GM12873 (cell line): ENCODE measurements at regions not wholly inside any gene's neighbourhood (a gene's known extent, or its start where the extent isn't known, plus 50 kb on each side); places are given as distances from the start of the nearest gene placed in this dataset.

Experiments used
- TF ChIP-seq, protein P1 (sequence below): IDR thresholded peaks from 2 replicates; pipeline ENCODE4 v1.5.1; 2012; ENCODE audit warnings: low read depth, mild to moderate bottlenecking, moderate library complexity, low read length, control low read depth; ENCODE audit not compliant: insufficient read depth; ENCODE audit errors: missing control alignments

DNA sequence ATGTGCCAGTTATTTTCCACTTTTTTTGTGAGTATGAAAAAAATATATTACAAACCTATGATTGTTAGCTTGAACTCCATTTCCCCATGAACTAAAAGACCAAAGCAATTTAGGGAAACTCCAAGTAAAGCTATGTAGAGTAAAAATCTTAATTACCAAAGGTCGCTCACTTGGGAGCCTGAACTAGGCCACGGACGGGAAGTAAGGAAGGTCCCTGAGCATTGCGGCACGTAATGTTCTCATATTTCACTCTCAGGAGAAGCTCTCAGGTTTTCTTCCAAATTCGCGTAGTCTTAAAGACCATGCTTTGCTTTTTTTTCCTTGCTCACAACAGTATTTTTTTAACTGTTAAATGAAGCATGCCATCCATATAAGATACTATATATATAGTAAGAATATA lies 215.3 kb upstream of the RARB start:
- TF ChIP-seq, protein P1, sequence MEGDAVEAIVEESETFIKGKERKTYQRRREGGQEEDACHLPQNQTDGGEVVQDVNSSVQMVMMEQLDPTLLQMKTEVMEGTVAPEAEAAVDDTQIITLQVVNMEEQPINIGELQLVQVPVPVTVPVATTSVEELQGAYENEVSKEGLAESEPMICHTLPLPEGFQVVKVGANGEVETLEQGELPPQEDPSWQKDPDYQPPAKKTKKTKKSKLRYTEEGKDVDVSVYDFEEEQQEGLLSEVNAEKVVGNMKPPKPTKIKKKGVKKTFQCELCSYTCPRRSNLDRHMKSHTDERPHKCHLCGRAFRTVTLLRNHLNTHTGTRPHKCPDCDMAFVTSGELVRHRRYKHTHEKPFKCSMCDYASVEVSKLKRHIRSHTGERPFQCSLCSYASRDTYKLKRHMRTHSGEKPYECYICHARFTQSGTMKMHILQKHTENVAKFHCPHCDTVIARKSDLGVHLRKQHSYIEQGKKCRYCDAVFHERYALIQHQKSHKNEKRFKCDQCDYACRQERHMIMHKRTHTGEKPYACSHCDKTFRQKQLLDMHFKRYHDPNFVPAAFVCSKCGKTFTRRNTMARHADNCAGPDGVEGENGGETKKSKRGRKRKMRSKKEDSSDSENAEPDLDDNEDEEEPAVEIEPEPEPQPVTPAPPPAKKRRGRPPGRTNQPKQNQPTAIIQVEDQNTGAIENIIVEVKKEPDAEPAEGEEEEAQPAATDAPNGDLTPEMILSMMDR: no peak

DNA sequence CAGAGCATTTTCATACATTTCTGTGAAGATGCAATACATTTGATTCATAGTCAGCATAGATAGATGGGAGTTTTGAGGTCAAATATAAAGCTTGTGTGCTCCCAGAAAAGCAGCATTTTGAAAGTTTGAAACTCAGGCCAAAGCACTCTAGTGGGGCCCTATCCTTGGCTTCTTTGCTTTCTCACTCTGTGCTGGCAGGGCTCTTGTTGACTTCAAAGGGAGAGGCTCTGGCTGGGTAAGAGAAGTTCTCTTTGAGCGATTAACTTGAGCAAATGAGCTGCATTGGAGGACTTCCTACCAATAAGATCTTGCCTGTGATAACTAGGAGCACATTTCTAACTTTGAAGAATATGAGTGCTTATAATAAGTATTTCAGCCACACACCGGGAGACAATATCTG lies 214.0 kb upstream of the RARB start:
- TF ChIP-seq, protein P1: no peak

DNA sequence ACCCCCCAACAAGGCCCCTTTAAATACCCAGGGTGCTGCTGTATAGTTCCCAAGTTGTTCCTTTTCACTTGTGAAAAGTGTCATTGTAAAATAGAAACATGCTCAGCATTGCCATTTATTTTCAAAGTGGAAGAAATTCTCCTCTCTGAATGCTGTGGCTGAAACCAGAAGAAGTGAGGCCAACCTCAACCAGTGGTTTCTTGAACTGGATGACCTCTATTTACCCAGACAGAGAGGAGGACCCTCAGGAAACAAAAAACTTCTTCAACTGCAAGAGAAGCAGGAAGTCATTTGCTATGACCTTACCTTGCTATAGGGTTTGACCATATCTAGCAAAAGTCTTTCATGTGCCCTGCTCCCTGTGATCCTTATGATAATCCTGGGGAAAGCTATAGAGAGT lies 209.7 kb upstream of the RARB start:
- TF ChIP-seq, protein P1: no peak

DNA sequence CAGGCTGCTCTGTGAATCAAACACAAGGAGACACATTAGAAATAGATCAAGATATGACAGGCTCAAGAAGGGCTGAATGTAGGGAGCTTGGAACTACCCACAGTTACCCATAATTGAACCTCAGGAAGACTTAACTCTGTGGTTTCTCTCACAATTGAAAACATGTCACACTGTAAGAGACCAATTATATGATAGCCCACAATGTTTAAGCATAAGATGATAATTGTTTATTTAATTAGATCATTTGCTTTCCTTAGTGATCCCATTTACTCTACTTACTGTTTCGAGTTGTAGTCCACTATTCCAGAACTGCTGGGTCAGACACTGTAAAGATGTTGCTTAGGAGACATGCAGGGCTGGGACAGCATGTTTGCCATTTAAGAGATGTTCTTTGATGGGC lies 201.3 kb upstream of the RARB start:
- TF ChIP-seq, protein P1: no peak

DNA sequence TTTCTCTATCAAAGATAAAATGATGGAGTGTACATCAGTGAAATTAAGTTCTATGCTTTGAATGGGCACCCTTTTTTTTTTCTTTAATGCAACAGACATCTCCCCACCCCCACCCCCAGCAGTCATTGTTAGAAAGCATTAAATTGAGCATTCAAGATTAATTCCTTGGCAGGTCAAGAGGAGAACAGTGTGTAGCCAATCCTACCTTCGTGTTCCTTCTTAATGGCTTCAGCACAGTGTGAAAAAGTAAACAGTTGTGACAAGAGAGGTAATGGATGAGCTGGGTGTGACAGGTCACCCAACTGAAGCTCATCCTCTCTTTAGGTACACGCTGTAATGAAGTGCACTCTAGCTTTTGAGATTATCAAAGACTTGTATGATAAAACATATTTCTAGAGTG lies 198.5 kb upstream of the RARB start:
- TF ChIP-seq, protein P1: no peak

DNA sequence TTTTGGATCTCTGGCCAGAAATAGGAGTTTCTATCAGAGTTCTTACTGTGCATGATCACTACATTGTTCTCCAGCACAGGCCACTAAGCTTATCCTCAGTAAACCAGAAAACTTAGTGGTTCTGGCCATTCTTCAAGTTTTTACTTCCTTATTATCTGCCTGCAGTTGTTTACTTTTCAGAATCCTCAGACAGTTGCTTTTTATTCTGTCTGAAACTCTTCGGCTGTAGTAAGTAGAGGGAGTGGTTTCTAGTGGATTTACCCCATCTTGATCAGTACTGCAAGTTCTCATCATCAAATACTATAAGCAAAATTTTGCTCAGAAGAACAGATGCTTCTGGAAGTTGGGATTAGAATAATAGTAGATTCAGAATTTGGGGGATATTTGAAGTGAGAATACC lies 193.0 kb upstream of the RARB start:
- TF ChIP-seq, protein P1: no peak

DNA sequence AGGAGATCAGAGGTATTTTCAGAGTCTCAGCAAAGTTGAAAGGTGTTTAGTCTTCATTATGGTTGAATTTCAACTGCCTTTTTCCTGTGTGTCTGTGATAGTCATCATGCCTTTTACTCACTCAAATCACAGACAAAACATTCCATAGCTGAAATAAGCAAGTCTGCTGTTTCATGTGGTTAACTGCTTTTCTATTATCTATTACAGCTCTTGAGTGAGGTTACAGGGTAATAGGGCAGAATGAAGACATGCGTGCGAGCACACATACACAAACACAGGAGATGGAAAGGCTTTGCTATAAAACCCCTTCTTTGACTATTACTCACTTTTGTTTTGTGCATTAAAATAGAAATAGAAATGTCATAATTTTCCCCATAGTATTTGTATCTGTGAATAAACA lies 192.6 kb upstream of the RARB start:
- TF ChIP-seq, protein P1: no peak
